SK-N-SH (cell line): ENCODE measurements at regions not wholly inside any gene's neighbourhood (a gene's known extent, or its start where the extent isn't known, plus 50 kb on each side); places are given as distances from the start of the nearest gene placed in this dataset.

Experiments used
- CTCF ChIA-PET: fragments of 300-600, 350-600 bp; formaldehyde crosslinking; extraction: SDS; loops from one replicate; lab custom pipeline; 2021; lab: Yijun Ruan, JAX
- POLR2A ChIA-PET: fragments of 350-600 bp; sonication (Branson Sonifier 250); formaldehyde crosslinking; extraction: SDS; loops from one replicate; lab custom pipeline; 2020; ENCODE audit warnings: antibody characterized with exemption, inconsistent platforms; lab: Yijun Ruan, JAX
- DNase-seq: peaks from one replicate; pipeline ENCODE4 v3.0.0; 2012
- H2AFZ ChIP-seq: fragments of 200-600 bp; sonication (generic); 2 replicates; pipeline ENCODE4 v1.8.1; 2016; ENCODE audit warnings: antibody characterized with exemption, mild to moderate bottlenecking, low read depth
- H3F3A ChIP-seq: fragments of 200-600 bp; sonication (generic); replicated peaks from 2 replicates; pipeline ENCODE3; 2016; ENCODE audit warnings: antibody characterized with exemption, mild to moderate bottlenecking; ENCODE audit not compliant: insufficient read depth
- H3K27ac ChIP-seq, 2 experiments: fragments of 200-500 bp in 1 of 2; fragments of 200-600 bp in 1 of 2; sonication (Bioruptor generic) in 1 of 2; sonication (generic), shearing (Covaris generic) in 1 of 2; 2 replicates each; pipeline versions ENCODE4 v1.5.1 to v1.6.1; 2014 to 2016; ENCODE audit warnings: low read depth in 2 of 2, inconsistent platforms in 1 of 2, low read length in 1 of 2, mild to moderate bottlenecking in 1 of 2, mixed read lengths in 1 of 2
- H3K27me3 ChIP-seq: fragments of 200-600 bp; sonication (generic), shearing (Covaris generic); 2 replicates; pipeline ENCODE4 v1.6.1; 2016; ENCODE audit warnings: mixed run types; ENCODE audit not compliant: insufficient read depth
- H3K36me3 ChIP-seq, 2 experiments: fragments of 200-500 bp in 1 of 2; fragments of 200-600 bp in 1 of 2; sonication (Bioruptor generic) in 1 of 2; sonication (generic) in 1 of 2; replicated peaks in 1 of 2; 2 replicates each; pipeline versions ENCODE3 to v1.5.1; 2014 to 2016; ENCODE audit warnings: low read length in 1 of 2, mild to moderate bottlenecking in 1 of 2; ENCODE audit not compliant: insufficient read depth in 2 of 2, control insufficient read depth in 1 of 2
- H3K4me1 ChIP-seq, 2 experiments: fragments of 200-500 bp in 1 of 2; fragments of 200-600 bp in 1 of 2; sonication (Bioruptor generic) in 1 of 2; sonication (generic), shearing (Covaris generic) in 1 of 2; 2 replicates each; pipeline versions ENCODE4 v1.5.1 to v1.6.1; 2014 to 2016; ENCODE audit warnings: low read depth in 1 of 2, low read length in 1 of 2, mixed run types in 1 of 2; ENCODE audit not compliant: insufficient read depth in 2 of 2, control insufficient read depth in 1 of 2
- H3K4me2 ChIP-seq: fragments of 200-600 bp; sonication (generic), shearing (Covaris generic); 2 replicates; pipeline ENCODE4 v1.6.1; 2017; ENCODE audit warnings: mixed run types
- H3K4me3 ChIP-seq, 2 experiments: fragments of 200-500 bp in 1 of 2; fragments of 200-600 bp in 1 of 2; sonication (Bioruptor generic) in 1 of 2; sonication (generic), shearing (Covaris generic) in 1 of 2; 2 replicates each; pipeline versions ENCODE4 v1.5.1 to v1.8.1; 2014 to 2016; ENCODE audit warnings: low read depth in 2 of 2, inconsistent platforms in 1 of 2, low read length in 1 of 2, mild to moderate bottlenecking in 1 of 2, mixed read lengths in 1 of 2, moderate library complexity in 1 of 2
- H3K79me2 ChIP-seq: fragments of 200-600 bp; sonication (generic); 2 replicates; pipeline ENCODE4 v1.8.1; 2017; ENCODE audit warnings: mild to moderate bottlenecking; ENCODE audit not compliant: insufficient read depth
- H3K9ac ChIP-seq: fragments of 200-600 bp; sonication (generic); 2 replicates; pipeline ENCODE4 v1.6.1; 2017; ENCODE audit warnings: mixed run types
- H3K9me2 ChIP-seq: fragments of 200-600 bp; sonication (generic); 2 replicates; pipeline ENCODE4 v1.6.1; 2017; ENCODE audit warnings: mixed run types
- H3K9me3 ChIP-seq: fragments of 200-600 bp; sonication (generic); 2 replicates; pipeline ENCODE4 v1.6.1; 2017; ENCODE audit warnings: mixed run types, mild to moderate bottlenecking, moderate library complexity
- H4K20me1 ChIP-seq: fragments of 200-600 bp; sonication (generic); 2 replicates; pipeline ENCODE4 v1.6.1; 2017; ENCODE audit warnings: mild to moderate bottlenecking, mixed run types; ENCODE audit not compliant: insufficient read depth
- CHD2 ChIP-seq: fragments of 150-350 bp; IDR thresholded peaks from 2 replicates; pipeline ENCODE4 v1.6.1; 2018; ENCODE audit warnings: low read length; ENCODE audit not compliant: partially characterized antibody
- ELF1 ChIP-seq: IDR thresholded peaks from 2 replicates; pipeline ENCODE4 v1.4.0; 2012
- EP300 ChIP-seq, 2 experiments: IDR thresholded peaks; 2 replicates each; pipeline versions ENCODE4 v1.4.0 to v1.6.1; 2012; ENCODE audit warnings: borderline replicate concordance in 1 of 2, low read depth in 1 of 2, low read length in 1 of 2
- EZH2phosphoT487 ChIP-seq: fragments of 200-600 bp; sonication (generic); IDR thresholded peaks from 2 replicates; pipeline ENCODE4 v1.6.1; 2017; ENCODE audit warnings: low read depth, mixed run types, mild to moderate bottlenecking, antibody characterized with exemption, moderate library complexity, borderline replicate concordance
- FOSL2 ChIP-seq: IDR thresholded peaks from 2 replicates; pipeline ENCODE4 v1.4.0; 2012; ENCODE audit warnings: low read depth, mild to moderate bottlenecking, moderate library complexity, borderline replicate concordance
- FOXM1 ChIP-seq: IDR thresholded peaks from 2 replicates; pipeline ENCODE4 v1.4.0; 2012; ENCODE audit warnings: low read depth, mild to moderate bottlenecking
- GABPA ChIP-seq: IDR thresholded peaks from 2 replicates; pipeline ENCODE4 v1.4.0; 2012; ENCODE audit warnings: low read depth, mild to moderate bottlenecking
- NFIC ChIP-seq: IDR thresholded peaks from 2 replicates; pipeline ENCODE4 v1.4.0; 2012; ENCODE audit warnings: borderline replicate concordance
- NRF1 ChIP-seq: IDR thresholded peaks from 2 replicates; pipeline ENCODE4 v1.6.1; 2012; ENCODE audit warnings: low read depth, mild to moderate bottlenecking, low read length
- POLR2AphosphoS5 ChIP-seq: IDR thresholded peaks from 2 replicates; pipeline ENCODE4 v1.6.1; 2012; ENCODE audit warnings: low read depth, low read length
- RCOR1 ChIP-seq: fragments of 150-350 bp; IDR thresholded peaks from 2 replicates; pipeline ENCODE4 v1.6.1; 2017; ENCODE audit warnings: antibody characterized with exemption, low read length
- RFX5 ChIP-seq: IDR thresholded peaks from 2 replicates; pipeline ENCODE4 v1.6.1; 2012; ENCODE audit warnings: mild to moderate bottlenecking, improper control_type of control experiment, low read length
- SMC3 ChIP-seq: IDR thresholded peaks from 2 replicates; pipeline ENCODE4 v1.6.1; 2012; ENCODE audit warnings: low read depth, low read length, improper control_type of control experiment
- TCF12 ChIP-seq: IDR thresholded peaks from 2 replicates; pipeline ENCODE4 v1.4.0; 2012
- USF2 ChIP-seq: fragments of 150-350 bp; IDR thresholded peaks from 2 replicates; pipeline ENCODE4 v1.6.1; 2017; ENCODE audit warnings: antibody characterized with exemption, low read length, low read depth, borderline replicate concordance
- WGBS: methylation state at CpG from one replicate; pipeline ENCODE4 v1.1.6; 2017; ENCODE audit warnings: low lambda C conversion rate; 5-methylcytosine and 5-hydroxymethylcytosine counted together

- no peak for TF ChIP-seq CHD2
Measured at GRCh38 chr5:173829826-173830225, 58.3 kb upstream of the CPEB4 start (continued).

GRCh38 chr5:173830421-173830820 lies 57.7 kb upstream of the CPEB4 start:
- no peaks in the 10 kb centered on the region for H3K79me2 ChIP-seq
- H3K9me3 ChIP-seq: no peaks in the 10 kb centered on the region
- no peak overlapping the region for H3K4me3 ChIP-seq
- no peaks in the 10 kb centered on the region for H3K9me2 ChIP-seq
- H4K20me1 ChIP-seq: no peaks in the 10 kb centered on the region
- TF ChIP-seq NRF1: no peak
- TF ChIP-seq EZH2phosphoT487: no peak
- no peak for TF ChIP-seq ELF1
- no peak for TF ChIP-seq RFX5
- TF ChIP-seq FOSL2: no peak
- TF ChIP-seq GABPA: no peak
- no peak for TF ChIP-seq SMC3
- TF ChIP-seq NFIC: no peak
- no peak for TF ChIP-seq EP300 (IDR thresholded peaks at IDR 0.05; ENCODE audit: borderline replicate concordance in 1 of 2, low read depth in 1 of 2, low read length in 1 of 2)
- no peak for TF ChIP-seq RCOR1
- no peak overlapping the region for H3K4me2 ChIP-seq
- 100% methylated on average over 1 of the region's 1 CpG for WGBS
- no peak overlapping the region for H3K27ac ChIP-seq
- no peak overlapping the region for H3K9ac ChIP-seq
- ChIA-PET POLR2A (no interaction called here), CTCF (interaction anchor here (1.2 to 1.3 kb wide), 2 partner anchors 9 to 35 kb away, joined by 3 to 6 read pairs; no protein-coding TSS in a partner anchor)
- H3K36me3 ChIP-seq: no peaks in the 10 kb centered on the region
- DNase-seq: no peak
- H3K27me3 ChIP-seq: no peaks in the 10 kb centered on the region
- no peaks in the 10 kb centered on the region for H3F3A ChIP-seq
- H2AFZ ChIP-seq: no peak overlapping the region
- H3K4me1 ChIP-seq: peaks cover 0 to 2% of the 10 kb centered on the region in 2 experiments; a peak in 1 of 4 replicates

- H3K9ac ChIP-seq: no peak overlapping the region
- no peaks in the 10 kb centered on the region for H3K36me3 ChIP-seq
- H3K4me3 ChIP-seq: no peak overlapping the region
- no peaks in the 10 kb centered on the region for H3F3A ChIP-seq
- no peaks in the 10 kb centered on the region for H3K9me3 ChIP-seq
- H4K20me1 ChIP-seq: no peaks in the 10 kb centered on the region
- WGBS: 70% methylated on average over 5 of the region's 5 CpGs
- ChIA-PET POLR2A (no interaction called here), CTCF (interaction anchor here (0.6 to 1.2 kb wide), 2 partner anchors 34 to 35 kb away, joined by 3 read pairs; no protein-coding TSS in a partner anchor)
- no peaks in the 10 kb centered on the region for H3K9me2 ChIP-seq
- no peak for TF ChIP-seq FOXM1
- no peak for TF ChIP-seq RFX5
- TF ChIP-seq USF2: no peak
- no peak for TF ChIP-seq TCF12
- TF ChIP-seq NRF1: no peak
- no peak for TF ChIP-seq POLR2AphosphoS5
- H3K4me1 ChIP-seq: no peaks in the 10 kb centered on the region; a peak in 1 of 4 replicates
- H3K27me3 ChIP-seq: no peaks in the 10 kb centered on the region
- no peak for DNase-seq
- no peak overlapping the region for H2AFZ ChIP-seq
- no peaks in the 10 kb centered on the region for H3K79me2 ChIP-seq
- no peak overlapping the region for H3K27ac ChIP-seq
- H3K4me2 ChIP-seq: no peak overlapping the region
Measured at GRCh38 chr5:173831196-173831914, 56.8 kb upstream of the CPEB4 start.
